GM23338 (cell line): ENCODE measurements at regions not wholly inside any gene's neighbourhood (a gene's known extent, or its start where the extent isn't known, plus 50 kb on each side); places are given as distances from the start of the nearest gene placed in this dataset.

ENCODE experiments used
- CTCF ChIP-seq, 2 experiments: fragments of 200-600 bp in 1 of 2; sonication (generic) in 1 of 2; conservative IDR thresholded peaks; 2 replicates each; pipeline versions ENCODE4 v1.5.1 to v1.6.1; 2016 to 2017; ENCODE audit warnings: antibody characterized with exemption in 2 of 2, low read depth in 2 of 2, mild to moderate bottlenecking in 2 of 2, moderate library complexity in 1 of 2
- EZH2 ChIP-seq: fragments of 200-600 bp; sonication (generic); IDR thresholded peaks from one replicate; pipeline ENCODE4 v1.8.0; 2017; ENCODE audit warnings: antibody characterized with exemption, mild to moderate bottlenecking, low read depth; ENCODE audit not compliant: unreplicated experiment
- EZH2phosphoT487 ChIP-seq: fragments of 200-600 bp; sonication (generic); IDR thresholded peaks from one replicate; pipeline ENCODE4 v1.8.1; 2018; ENCODE audit warnings: antibody characterized with exemption; ENCODE audit not compliant: unreplicated experiment
- JUNB ChIP-seq: IDR thresholded peaks from one replicate; pipeline ENCODE4 v1.6.1; 2016; ENCODE audit warnings: antibody characterized with exemption; ENCODE audit not compliant: unreplicated experiment
- POLR2AphosphoS5 ChIP-seq: IDR thresholded peaks from 2 replicates; pipeline ENCODE4 v1.6.1; 2016; ENCODE audit warnings: antibody characterized with exemption, low read depth
- REST ChIP-seq: IDR thresholded peaks from one replicate; pipeline ENCODE4 v1.6.1; 2018; ENCODE audit warnings: antibody characterized with exemption; ENCODE audit not compliant: unreplicated experiment
- ZNF114 ChIP-seq: fragments of 250-450 bp; sonication (Bioruptor Pico); IDR thresholded peaks from 2 replicates; pipeline ENCODE4 v1.5.0; 2020; ENCODE audit warnings: mild to moderate bottlenecking, moderate library complexity

GRCh38 chr18:7394050-7394659, 163.3 kb downstream of the LRRC30 start:
- no peak for TF ChIP-seq POLR2AphosphoS5
- no peak for TF ChIP-seq CTCF (conservative IDR thresholded peaks at IDR 0.05; ENCODE audit: low read depth in 2 of 2)
- TF ChIP-seq EZH2phosphoT487 = no peak
- TF ChIP-seq EZH2 = no peak
- no peak for TF ChIP-seq ZNF114
- no peak for TF ChIP-seq JUNB
- TF ChIP-seq REST = no peak
